Panc1 (cell line): ENCODE measurements at regions not wholly inside any gene's neighbourhood (a gene's known extent, or its start where the extent isn't known, plus 50 kb on each side); places are given as distances from the start of the nearest gene placed in this dataset.

Source experiments
- POLR2AphosphoS5 ChIP-seq: IDR thresholded peaks from 2 replicates; pipeline ENCODE4 v1.6.1; 2012; ENCODE audit warnings: mild to moderate bottlenecking, low read depth, low read length, moderate library complexity
- TCF7L2 ChIP-seq: IDR thresholded peaks from 2 replicates; pipeline ENCODE4 v1.6.1; 2011; ENCODE audit warnings: mild to moderate bottlenecking, low read depth, low read length, inconsistent platforms
- TF ChIP-seq, protein P1 (sequence below): fragments of 450-650 bp; IDR thresholded peaks from 2 replicates; pipeline ENCODE4 v1.5.1; 2017; ENCODE audit warnings: mild to moderate bottlenecking

DNA sequence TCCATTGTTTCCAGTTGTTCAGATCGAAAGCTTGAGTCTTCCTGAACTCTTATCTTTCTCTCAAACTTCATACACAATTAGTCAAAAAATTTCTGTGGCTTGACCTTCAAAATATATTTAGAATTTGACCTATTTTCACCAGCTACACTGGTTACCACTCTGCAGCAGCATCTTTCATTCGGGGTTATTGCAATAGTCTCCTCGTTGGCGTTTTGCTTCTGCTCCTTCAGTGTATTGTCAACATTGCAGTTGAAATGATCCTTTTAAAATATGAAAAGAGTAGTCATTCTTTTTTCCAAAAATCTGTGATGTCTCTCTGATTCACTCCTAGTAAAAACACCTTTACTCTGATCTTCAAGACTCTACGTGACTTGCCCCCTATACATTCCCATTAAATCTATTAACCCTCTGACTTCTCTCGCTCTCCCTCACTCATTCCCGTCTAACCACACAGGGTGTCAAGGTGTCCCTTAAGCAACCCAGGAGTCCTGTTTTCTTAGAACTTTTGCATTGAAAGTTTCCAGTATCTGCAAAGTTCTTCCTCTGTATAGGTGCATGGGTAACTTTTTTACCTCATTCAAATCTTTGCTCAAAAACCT, 480.2 kb upstream of the B3GALT2 start:
- TF ChIP-seq, protein P1, sequence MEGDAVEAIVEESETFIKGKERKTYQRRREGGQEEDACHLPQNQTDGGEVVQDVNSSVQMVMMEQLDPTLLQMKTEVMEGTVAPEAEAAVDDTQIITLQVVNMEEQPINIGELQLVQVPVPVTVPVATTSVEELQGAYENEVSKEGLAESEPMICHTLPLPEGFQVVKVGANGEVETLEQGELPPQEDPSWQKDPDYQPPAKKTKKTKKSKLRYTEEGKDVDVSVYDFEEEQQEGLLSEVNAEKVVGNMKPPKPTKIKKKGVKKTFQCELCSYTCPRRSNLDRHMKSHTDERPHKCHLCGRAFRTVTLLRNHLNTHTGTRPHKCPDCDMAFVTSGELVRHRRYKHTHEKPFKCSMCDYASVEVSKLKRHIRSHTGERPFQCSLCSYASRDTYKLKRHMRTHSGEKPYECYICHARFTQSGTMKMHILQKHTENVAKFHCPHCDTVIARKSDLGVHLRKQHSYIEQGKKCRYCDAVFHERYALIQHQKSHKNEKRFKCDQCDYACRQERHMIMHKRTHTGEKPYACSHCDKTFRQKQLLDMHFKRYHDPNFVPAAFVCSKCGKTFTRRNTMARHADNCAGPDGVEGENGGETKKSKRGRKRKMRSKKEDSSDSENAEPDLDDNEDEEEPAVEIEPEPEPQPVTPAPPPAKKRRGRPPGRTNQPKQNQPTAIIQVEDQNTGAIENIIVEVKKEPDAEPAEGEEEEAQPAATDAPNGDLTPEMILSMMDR = no peak
- TF ChIP-seq TCF7L2 (no peak), POLR2AphosphoS5 (no peak)
